ENCODE measurements at regions not wholly inside any gene's neighbourhood (a gene's known extent, or its start where the extent isn't known, plus 50 kb on each side); places are given as distances from the start of the nearest gene placed in this dataset.

DNA sequence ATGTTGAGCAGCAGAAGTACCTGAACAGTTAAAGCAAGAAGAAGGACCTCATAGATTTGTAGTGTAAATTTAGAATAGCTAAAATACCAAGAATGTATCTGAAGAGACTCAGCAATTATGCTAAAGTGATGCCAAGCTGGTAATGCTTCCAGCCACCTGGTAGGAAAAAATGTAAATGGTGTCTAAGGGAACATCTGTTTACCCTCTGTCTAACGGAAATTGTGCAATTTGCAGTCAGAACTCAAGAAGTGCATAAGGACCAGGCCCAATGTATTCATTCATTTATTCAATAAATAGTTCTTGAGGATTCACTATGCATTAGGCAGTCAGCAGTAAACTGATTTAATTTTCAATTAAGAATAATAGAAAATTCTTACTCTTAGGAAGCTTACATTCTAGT is 116.0 kb upstream of the ADGRL4 start:
- no peak for DNase-seq (ENCODE audit: low spot score)

DNA sequence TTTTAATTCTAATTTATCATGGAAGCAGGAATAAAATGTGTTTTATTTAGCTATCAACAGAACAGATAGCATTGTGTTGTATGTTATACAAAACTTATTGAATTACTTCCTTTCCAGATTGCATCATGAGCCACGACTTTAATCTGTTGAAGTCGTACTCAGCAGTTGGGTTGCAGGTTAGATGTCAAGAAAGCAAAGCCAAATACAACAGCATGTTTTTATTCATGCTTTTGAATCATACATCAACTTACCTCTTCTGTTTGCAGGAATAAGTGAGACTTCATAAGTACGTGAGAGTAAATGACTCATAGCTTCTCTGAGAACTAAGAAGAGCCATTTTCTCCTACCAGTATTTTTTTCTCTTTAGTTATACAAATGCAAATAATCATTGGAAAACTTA is 110.8 kb upstream of the ADGRL4 start:
- no peak for DNase-seq (ENCODE audit: low spot score)

DNA sequence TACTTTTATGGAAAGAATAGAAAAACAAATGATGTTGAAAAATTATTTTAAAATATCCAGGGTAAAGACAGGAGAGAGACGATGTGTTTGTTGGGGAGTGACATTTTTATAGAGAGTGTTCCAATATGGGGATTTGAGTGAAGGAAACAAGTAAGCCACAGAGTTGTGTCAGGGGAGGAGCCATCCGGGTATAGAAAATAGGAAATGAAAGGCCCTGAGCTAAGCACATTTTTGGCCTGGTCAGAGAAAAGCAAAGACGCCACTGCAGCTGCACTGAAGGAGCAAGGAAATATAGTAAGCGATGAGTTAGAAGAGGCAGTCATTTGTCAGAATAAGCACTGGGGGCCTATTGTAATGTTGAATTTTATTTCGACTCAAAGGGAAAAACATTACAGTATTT is 107.3 kb upstream of the ADGRL4 start:
- no peak for DNase-seq (ENCODE audit: low spot score)

DNA sequence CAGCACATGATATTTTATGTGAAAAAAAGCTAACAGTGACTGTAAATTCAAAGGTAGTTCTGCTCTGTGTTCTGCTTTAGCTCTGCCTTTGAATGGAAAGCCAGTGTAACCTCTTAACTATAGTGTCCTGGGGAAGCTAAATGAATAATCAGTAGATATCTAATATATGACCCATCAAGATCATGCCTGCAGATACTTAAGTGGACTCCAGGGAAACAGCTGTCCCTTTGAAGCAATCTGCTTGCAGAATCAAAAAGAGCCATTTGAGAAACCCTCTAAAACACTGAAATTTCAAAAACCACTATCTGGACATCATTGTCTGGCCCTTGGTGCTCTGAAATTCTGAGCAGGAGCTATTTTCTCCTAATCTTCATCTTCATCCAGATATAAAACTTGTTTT is 104.2 kb upstream of the ADGRL4 start:
- DNase-seq (ENCODE audit: low spot score): no peak

DNA sequence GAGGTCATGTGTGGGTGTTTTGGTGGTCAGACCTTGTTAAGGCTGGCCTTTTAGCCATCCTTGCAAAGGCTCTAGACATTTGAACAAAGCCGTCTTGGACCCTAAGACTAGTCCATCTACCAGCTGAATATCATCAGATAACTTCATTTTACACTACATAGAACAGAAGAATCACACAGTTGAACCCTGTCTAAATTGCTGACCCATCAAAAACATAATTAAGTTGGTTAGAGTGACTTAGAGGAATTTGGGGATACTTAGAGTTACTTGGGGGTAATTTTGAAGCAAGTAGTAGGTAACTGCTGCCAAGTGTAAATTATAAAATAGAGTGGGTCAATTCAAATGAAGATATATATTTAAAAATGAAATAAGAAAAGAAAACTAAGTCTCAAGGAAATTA is 102.9 kb upstream of the ADGRL4 start:
- DNase-seq (ENCODE audit: low spot score): no peak

DNA sequence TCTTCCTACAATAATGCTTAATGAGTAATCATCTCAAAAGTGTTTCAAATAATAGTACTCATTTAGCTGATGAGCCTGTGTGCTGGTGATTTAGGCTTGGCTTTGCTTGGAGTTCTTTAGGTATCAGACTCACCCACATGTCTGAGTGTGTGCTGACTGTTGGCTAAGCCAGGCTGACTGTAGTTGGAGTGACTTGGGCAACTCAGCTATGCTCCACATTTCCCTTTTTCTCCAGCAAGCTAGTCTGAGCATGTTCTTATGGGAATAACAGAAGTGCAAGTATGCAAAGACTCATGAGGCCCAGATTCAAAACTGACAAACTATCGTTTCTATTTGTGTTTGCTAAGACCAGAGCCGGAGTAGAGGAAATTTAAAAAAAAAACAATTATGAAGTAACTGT is 99.0 kb upstream of the ADGRL4 start:
- no peak for DNase-seq (ENCODE audit: low spot score)

DNA sequence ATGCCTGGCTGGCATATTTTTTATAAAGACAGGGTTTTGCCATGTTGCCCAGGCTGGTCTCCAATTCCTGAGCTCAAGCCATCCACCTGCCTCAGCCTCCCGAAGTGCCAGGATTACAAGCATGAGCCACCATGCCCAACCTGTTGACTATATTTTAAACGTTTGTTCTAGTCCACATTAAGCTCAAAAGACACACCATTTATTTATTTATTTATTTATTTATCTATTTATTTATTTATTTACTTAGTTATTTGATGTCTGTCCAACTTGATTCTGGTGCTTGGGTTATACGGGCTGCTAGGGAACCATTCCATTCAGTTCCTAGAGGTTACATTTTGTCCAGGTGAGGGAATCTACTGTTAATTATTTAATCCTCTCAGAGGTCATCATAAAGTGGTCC is 98.1 kb upstream of the ADGRL4 start:
- DNase-seq (ENCODE audit: low spot score): no peak

DNA sequence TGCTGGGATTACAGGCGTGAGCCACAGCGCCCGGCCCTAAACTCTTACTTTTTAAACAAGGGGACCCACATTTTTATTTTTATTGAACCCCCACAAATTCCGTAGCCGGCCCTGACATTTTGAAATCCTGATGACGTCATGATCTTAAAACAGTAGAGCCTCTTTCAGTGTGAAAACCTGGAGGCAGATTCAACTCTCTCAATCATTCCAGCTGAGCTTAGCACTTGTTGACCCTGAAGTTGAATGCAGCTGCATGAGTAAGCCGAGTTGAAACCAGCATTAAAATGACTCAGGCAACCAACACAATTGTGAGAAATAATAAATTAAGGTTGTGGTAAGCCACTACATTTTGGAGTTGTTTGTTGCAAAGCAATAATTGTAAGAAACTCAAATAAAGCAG is 93.9 kb upstream of the ADGRL4 start:
- no peak for DNase-seq (ENCODE audit: low spot score)

DNA sequence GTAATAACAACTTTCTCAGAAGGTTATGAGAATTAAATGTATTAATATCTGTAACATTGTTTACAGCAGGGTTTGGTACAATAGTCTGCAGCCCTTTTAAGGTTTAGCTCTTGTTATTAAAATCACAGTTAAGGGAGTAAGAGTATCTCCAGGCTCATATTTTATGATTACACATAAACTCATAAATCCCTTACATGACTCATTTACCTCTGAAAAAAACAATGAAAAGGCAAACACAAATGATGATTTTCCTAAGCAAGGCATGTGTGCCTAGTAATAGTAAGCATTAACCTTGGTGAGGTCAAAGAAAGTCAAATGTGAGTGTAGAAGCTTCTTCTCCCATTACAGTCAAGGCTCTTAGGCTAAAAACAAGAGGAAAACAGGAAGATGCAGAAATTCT is 84.5 kb upstream of the ADGRL4 start:
- no peak for DNase-seq (ENCODE audit: low spot score)

DNA sequence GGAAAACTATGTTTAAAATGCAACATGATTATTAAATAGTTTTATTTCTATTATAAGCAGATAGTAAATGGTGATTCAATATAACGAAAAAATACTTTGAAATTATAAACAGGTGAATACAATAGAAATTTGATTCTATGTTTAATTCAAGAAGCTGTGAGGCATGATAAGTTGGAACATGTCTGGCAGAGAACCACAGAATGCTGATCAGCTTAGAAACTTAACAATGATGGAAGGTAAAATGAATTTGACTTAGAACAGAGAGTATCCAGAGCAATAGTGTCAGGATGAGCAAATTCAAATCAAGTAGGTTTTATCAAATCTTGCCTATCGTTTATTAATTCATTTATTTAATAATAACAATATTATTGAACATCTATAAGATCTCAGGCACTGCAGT is 83.4 kb upstream of the ADGRL4 start:
- no peak for DNase-seq (ENCODE audit: low spot score)

DNA sequence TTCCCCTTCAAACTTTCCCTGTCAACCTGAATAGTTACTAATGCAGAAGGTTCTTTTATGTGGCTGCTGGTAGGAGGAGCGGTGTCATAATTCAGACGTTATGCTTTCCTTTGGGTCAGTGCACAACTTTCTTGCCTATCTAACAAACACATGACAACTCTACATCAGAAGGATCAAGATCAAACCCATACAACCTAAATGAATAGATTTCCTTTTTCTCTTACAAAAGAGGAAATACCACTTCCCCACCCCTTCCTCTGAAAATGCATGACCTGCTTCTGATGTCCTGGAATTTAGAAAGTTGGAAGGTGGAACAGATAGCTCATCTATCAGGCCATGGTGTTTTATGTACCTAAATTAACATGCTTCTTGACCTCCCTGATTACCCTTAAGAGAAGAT is 75.7 kb upstream of the ADGRL4 start:
- DNase-seq (ENCODE audit: low spot score): no peak

DNA sequence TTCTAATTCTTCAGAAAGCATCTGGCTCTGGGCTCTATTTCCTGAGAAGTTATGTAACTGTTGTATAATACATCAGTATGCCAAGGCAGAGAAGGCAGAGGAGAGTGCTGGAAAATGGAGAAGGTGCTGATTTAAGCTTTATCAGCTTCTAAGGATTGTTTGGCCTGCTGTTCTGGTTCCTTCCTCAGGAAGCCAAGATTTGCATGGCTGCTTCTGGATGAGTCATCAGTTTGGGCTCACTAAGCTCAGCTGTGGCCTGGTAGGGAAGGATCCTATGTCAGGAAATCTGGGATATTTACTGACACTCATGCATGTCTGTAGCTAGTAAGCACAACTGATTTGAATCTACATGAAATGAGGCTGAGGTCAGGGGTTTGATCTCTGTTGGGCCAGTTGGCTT is 73.2 kb upstream of the ADGRL4 start:
- DNase-seq (ENCODE audit: low spot score): no peak

DNA sequence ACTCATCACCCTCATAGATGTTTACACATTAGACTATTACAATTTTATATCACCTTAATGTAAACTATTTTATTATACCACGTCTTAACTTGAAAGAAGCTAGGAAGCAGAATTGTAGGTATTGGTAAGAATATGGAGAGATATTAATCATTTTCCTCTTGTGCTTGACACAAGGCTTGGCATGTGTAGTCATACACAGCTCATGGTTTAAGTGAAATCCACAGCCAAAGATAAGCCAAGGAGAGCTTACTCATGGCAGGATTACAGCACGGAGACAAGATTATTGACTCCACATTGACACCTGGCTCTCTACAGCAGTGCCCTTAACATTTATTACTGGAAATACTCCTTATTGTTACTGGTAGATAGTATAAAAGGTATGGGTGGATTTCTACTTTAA is 68.4 kb upstream of the ADGRL4 start:
- no peak for DNase-seq (ENCODE audit: low spot score)

DNA sequence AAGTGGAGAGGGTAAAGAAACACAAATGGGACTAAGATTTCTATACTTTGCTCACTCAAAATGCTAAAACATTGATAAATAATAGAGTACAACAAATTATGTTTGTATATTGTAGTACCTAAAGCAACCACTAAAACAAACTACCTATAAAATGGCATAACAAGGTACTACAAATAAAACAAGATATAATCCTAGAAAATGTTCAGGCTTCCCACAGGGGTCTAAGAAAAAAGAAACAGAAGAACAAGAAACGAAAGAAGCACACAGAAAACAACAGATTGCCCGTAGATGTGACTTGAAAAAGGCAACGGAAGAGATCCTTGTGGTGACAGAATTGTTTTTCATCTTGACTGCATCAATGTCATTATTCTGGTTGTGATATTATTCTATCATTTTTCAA is 63.3 kb upstream of the ADGRL4 start:
- no peak for DNase-seq (ENCODE audit: low spot score)

DNA sequence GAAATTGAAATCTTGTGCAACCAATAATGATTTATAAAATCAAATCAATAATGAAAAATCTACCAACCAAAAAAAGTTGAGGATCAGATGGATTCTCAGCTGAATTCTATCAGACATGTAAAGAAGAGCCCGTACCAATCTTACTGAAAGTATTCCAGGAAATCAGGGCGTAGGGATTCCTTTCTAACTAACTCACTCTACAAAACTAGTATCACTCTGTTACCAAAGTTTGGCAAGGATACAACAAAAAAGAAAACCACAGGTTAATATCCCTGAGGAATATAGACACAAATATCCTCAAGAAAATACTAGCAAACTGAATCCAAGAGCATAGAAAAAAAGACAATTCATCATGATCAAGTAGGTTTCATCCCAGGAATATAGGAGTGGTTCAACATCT is 52.8 kb upstream of the ADGRL4 start:
- DNase-seq (ENCODE audit: low spot score): no peak
